ENCODE measurements at regions not wholly inside any gene's neighbourhood (a gene's known extent, or its start where the extent isn't known, plus 50 kb on each side); places are given as distances from the start of the nearest gene placed in this dataset.
A peak's percentile ranks its signal among the peaks of the same experiment; 100 is the strongest.

- TF ChIP-seq ASH2L (IDR thresholded peaks at IDR 0.05; ENCODE audit: borderline replicate concordance, low read depth) (no peak), HCFC1 (IDR thresholded peaks at IDR 0.05; ENCODE audit: low read length) (no peak), POLR2A (IDR thresholded peaks at IDR 0.05; ENCODE audit: low read depth, low read length) (no peak), CHD4 (IDR thresholded peaks at IDR 0.05) (no peak), RAD51 (IDR thresholded peaks at IDR 0.05) (no peak), E2F8 (IDR thresholded peaks at IDR 0.05; ENCODE audit: low read depth, partially characterized antibody) (no peak), TARDBP (IDR thresholded peaks at IDR 0.05; ENCODE audit: borderline replicate concordance) (no peak), CTCF (IDR thresholded peaks at IDR 0.05 in 2 of 3, conservative IDR thresholded peaks at IDR 0.05 in 1 of 3; ENCODE audit: control insufficient read depth in 2 of 3, extremely low read depth in 1 of 3, insufficient read depth in 1 of 3, low read depth in 3 of 3, low read length in 3 of 3) (0 out of 6 replicates have a peak, but pooled peaks of 2 of the 3 experiments have one; percentile 12 to 21), MTA2 (IDR thresholded peaks at IDR 0.05; ENCODE audit: low read depth) (no peak)
Observed at GRCh38 chr16:86048882-86049585, 150.1 kb downstream of the IRF8 start.

Data from GM12878 (cell line).